BLaER1 (cell line): ENCODE measurements at regions not wholly inside any gene's neighbourhood (a gene's known extent, or its start where the extent isn't known, plus 50 kb on each side); places are given as distances from the start of the nearest gene placed in this dataset.

Experiments used
- H3K27ac ChIP-seq: shearing (Covaris generic); formaldehyde crosslinking; 2 replicates; pipeline ENCODE4 v1.8.1; 2022
- H3K27me3 ChIP-seq: shearing (Covaris generic); formaldehyde crosslinking; 2 replicates; pipeline ENCODE4 v1.8.1; 2022
- H3K36me3 ChIP-seq: shearing (Covaris generic); formaldehyde crosslinking; 2 replicates; pipeline ENCODE4 v1.8.1; 2022
- H3K4me1 ChIP-seq: shearing (Covaris generic); formaldehyde crosslinking; 2 replicates; pipeline ENCODE4 v1.8.1; 2022
- H3K4me2 ChIP-seq: shearing (Covaris generic); formaldehyde crosslinking; 2 replicates; pipeline ENCODE4 v1.8.1; 2022
- H3K4me3 ChIP-seq: shearing (Covaris generic); formaldehyde crosslinking; 2 replicates; pipeline ENCODE4 v1.8.1; 2022
- H3K9ac ChIP-seq: shearing (Covaris generic); formaldehyde crosslinking; 2 replicates; pipeline ENCODE4 v1.8.1; 2022
- H3K9me3 ChIP-seq: shearing (Covaris generic); formaldehyde crosslinking; 2 replicates; pipeline ENCODE4 v1.8.1; 2022
- H4K20me1 ChIP-seq: shearing (Covaris generic); formaldehyde crosslinking; 2 replicates; pipeline ENCODE4 v1.8.1; 2022
- Cebpa-rat ChIP-seq: shearing (Covaris generic); IDR thresholded peaks from 2 replicates; pipeline ENCODE4 v1.8.1; 2022

GRCh38 chr6:155980014-155980767, 524.6 kb upstream of the NOX3 start:
- Histone ChIP-seq H3K27me3 (no peaks in the 10 kb centered on the region), H4K20me1 (no peaks in the 10 kb centered on the region), H3K9ac (no peak overlapping the region), H3K27ac (no peak overlapping the region), H3K4me3 (no peak overlapping the region), H3K36me3 (no peaks in the 10 kb centered on the region), H3K4me2 (no peak overlapping the region), H3K9me3 (no peaks in the 10 kb centered on the region), H3K4me1 (no peaks in the 10 kb centered on the region)
- TF ChIP-seq Cebpa-rat: no peak

- Histone ChIP-seq H3K4me3 (no peak overlapping the region), H4K20me1 (no peaks in the 10 kb centered on the region), H3K36me3 (no peaks in the 10 kb centered on the region), H3K9me3 (no peaks in the 10 kb centered on the region), H3K9ac (no peak overlapping the region), H3K4me2 (no peak overlapping the region), H3K27ac (no peak overlapping the region), H3K27me3 (no peaks in the 10 kb centered on the region), H3K4me1 (no peaks in the 10 kb centered on the region)
- no peak for TF ChIP-seq Cebpa-rat
Observed at GRCh38 chr6:155975506-155975905, 519.9 kb upstream of the NOX3 start.

- Histone ChIP-seq H3K4me3 (no peak overlapping the region), H3K27ac (no peak overlapping the region), H3K9ac (no peak overlapping the region), H3K9me3 (no peaks in the 10 kb centered on the region), H3K4me2 (no peak overlapping the region), H4K20me1 (no peaks in the 10 kb centered on the region), H3K4me1 (no peaks in the 10 kb centered on the region), H3K27me3 (no peaks in the 10 kb centered on the region), H3K36me3 (no peaks in the 10 kb centered on the region)
- TF ChIP-seq Cebpa-rat: no peak
Observed at GRCh38 chr6:155974811-155975323, 519.2 kb upstream of the NOX3 start.

- Histone ChIP-seq H4K20me1 (no peaks in the 10 kb centered on the region), H3K9ac (no peak overlapping the region), H3K27me3 (no peaks in the 10 kb centered on the region), H3K9me3 (no peaks in the 10 kb centered on the region), H3K36me3 (no peaks in the 10 kb centered on the region), H3K4me2 (no peak overlapping the region), H3K27ac (no peak overlapping the region), H3K4me3 (no peak overlapping the region), H3K4me1 (no peaks in the 10 kb centered on the region)
- TF ChIP-seq Cebpa-rat: no peak
Observed at GRCh38 chr6:155974359-155974758, 518.7 kb upstream of the NOX3 start.

- no peak overlapping the region for H3K4me3 ChIP-seq
- H3K4me1 ChIP-seq: no peaks in the 10 kb centered on the region
- H3K27ac ChIP-seq: no peak overlapping the region
- H3K27me3 ChIP-seq: no peaks in the 10 kb centered on the region; the same call in 1 of the 2 replicates
- H3K4me2 ChIP-seq: no peak overlapping the region
- no peak overlapping the region for H3K9ac ChIP-seq
- TF ChIP-seq Cebpa-rat: no peak
- no peaks in the 10 kb centered on the region for H4K20me1 ChIP-seq
- H3K36me3 ChIP-seq: no peaks in the 10 kb centered on the region
- H3K9me3 ChIP-seq: peaks cover 6% of the 10 kb centered on the region; the same call in 1 of the 2 replicates
Observed at GRCh38 chr6:155970876-155971708, 515.5 kb upstream of the NOX3 start.

- Histone ChIP-seq H3K4me2 (no peak overlapping the region), H3K9ac (no peak overlapping the region), H3K36me3 (no peaks in the 10 kb centered on the region), H3K4me1 (no peaks in the 10 kb centered on the region), H3K9me3 (peaks cover 6% of the 10 kb centered on the region; the same call in 1 of the 2 replicates), H3K4me3 (no peak overlapping the region), H4K20me1 (no peaks in the 10 kb centered on the region), H3K27me3 (no peaks in the 10 kb centered on the region; the same call in 1 of the 2 replicates), H3K27ac (no peak overlapping the region)
- TF ChIP-seq Cebpa-rat: no peak
Observed at GRCh38 chr6:155970472-155970871, 514.8 kb upstream of the NOX3 start.

GRCh38 chr6:155968921-155969320, 513.3 kb upstream of the NOX3 start:
- H3K4me2 ChIP-seq: no peak overlapping the region
- no peaks in the 10 kb centered on the region; the same call in 1 of the 2 replicates for H3K27me3 ChIP-seq
- no peaks in the 10 kb centered on the region for H3K4me1 ChIP-seq
- H3K27ac ChIP-seq: no peak overlapping the region
- H3K9me3 ChIP-seq: peaks cover 6% of the 10 kb centered on the region; the same call in 1 of the 2 replicates
- no peaks in the 10 kb centered on the region for H4K20me1 ChIP-seq
- H3K36me3 ChIP-seq: no peaks in the 10 kb centered on the region
- no peak for TF ChIP-seq Cebpa-rat
- H3K4me3 ChIP-seq: no peak overlapping the region
- H3K9ac ChIP-seq: no peak overlapping the region

- Histone ChIP-seq H3K9ac (no peak overlapping the region), H3K27ac (no peak overlapping the region), H3K4me3 (no peak overlapping the region), H3K36me3 (no peaks in the 10 kb centered on the region), H3K9me3 (peaks cover 6% of the 10 kb centered on the region; the same call in 1 of the 2 replicates), H3K4me1 (no peaks in the 10 kb centered on the region), H3K27me3 (no peaks in the 10 kb centered on the region; the same call in 1 of the 2 replicates), H4K20me1 (no peaks in the 10 kb centered on the region), H3K4me2 (no peak overlapping the region)
- no peak for TF ChIP-seq Cebpa-rat
Observed at GRCh38 chr6:155967322-155967721, 511.7 kb upstream of the NOX3 start.

- Histone ChIP-seq H3K9me3 (peaks cover 6% of the 10 kb centered on the region; the same call in 1 of the 2 replicates), H3K9ac (no peak overlapping the region), H3K27ac (no peak overlapping the region), H3K36me3 (no peaks in the 10 kb centered on the region), H3K4me2 (no peak overlapping the region), H3K4me3 (no peak overlapping the region), H3K27me3 (no peaks in the 10 kb centered on the region; the same call in 1 of the 2 replicates), H4K20me1 (no peaks in the 10 kb centered on the region), H3K4me1 (no peaks in the 10 kb centered on the region)
- no peak for TF ChIP-seq Cebpa-rat
Observed at GRCh38 chr6:155964544-155964943, 508.9 kb upstream of the NOX3 start.

- no peak overlapping the region for H3K9ac ChIP-seq
- H3K4me3 ChIP-seq: no peak overlapping the region
- no peak for TF ChIP-seq Cebpa-rat
- H3K27ac ChIP-seq: no peak overlapping the region
- H3K4me1 ChIP-seq: no peaks in the 10 kb centered on the region
- H3K36me3 ChIP-seq: no peaks in the 10 kb centered on the region
- H3K27me3 ChIP-seq: no peaks in the 10 kb centered on the region
- no peaks in the 10 kb centered on the region for H3K9me3 ChIP-seq
- H3K4me2 ChIP-seq: no peak overlapping the region
- no peaks in the 10 kb centered on the region for H4K20me1 ChIP-seq
Observed at GRCh38 chr6:155962276-155962675, 506.6 kb upstream of the NOX3 start.
